CD14-positive monocyte (primary cell): ENCODE measurements at regions not wholly inside any gene's neighbourhood (a gene's known extent, or its start where the extent isn't known, plus 50 kb on each side); places are given as distances from the start of the nearest gene placed in this dataset.

ENCODE experiments used
- DNase-seq, 3 donors: peaks; one replicate each; pipeline ENCODE4 v3.0.0-alpha.2; 2011 to 2022
- H2AFZ ChIP-seq: 2 replicates; pipeline ENCODE4 v1.6.0; 2012; ENCODE audit warnings: mild to moderate bottlenecking, low read depth, low read length, inconsistent platforms; ENCODE audit not compliant: insufficient read depth, poor library complexity, severe bottlenecking
- H3K27ac ChIP-seq, 2 donors: 1 replicate in 1 of 2; 2 replicates in 1 of 2; pipeline ENCODE4 v1.5.1; 2012 to 2013; ENCODE audit warnings: low read length in 2 of 2, control low read depth in 1 of 2, inconsistent platforms in 1 of 2, low read depth in 1 of 2, mild to moderate bottlenecking in 1 of 2
- H3K27me3 ChIP-seq, 2 donors: one replicate each; pipeline versions ENCODE4 v1.6.0 to v1.6.1; 2011 to 2013; ENCODE audit warnings: low read length in 2 of 2; ENCODE audit not compliant: control insufficient read depth in 2 of 2, insufficient read depth in 2 of 2
- H3K36me3 ChIP-seq, 2 donors: replicated peaks in 1 of 2; 1 replicate in 1 of 2; 2 replicates in 1 of 2; pipeline versions ENCODE4 v1.5.1 to v1.6.1; 2012 to 2013; ENCODE audit warnings: low read length in 2 of 2, control low read depth in 1 of 2, inconsistent platforms in 1 of 2, mild to moderate bottlenecking in 1 of 2; ENCODE audit not compliant: insufficient read depth in 2 of 2, control insufficient read depth in 1 of 2
- H3K4me1 ChIP-seq, 2 donors: 1 replicate in 1 of 2; 2 replicates in 1 of 2; pipeline versions ENCODE4 v1.5.1 to v1.6.1; 2012 to 2013; ENCODE audit warnings: low read length in 2 of 2, control low read depth in 1 of 2, inconsistent platforms in 1 of 2, mild to moderate bottlenecking in 1 of 2, moderate library complexity in 1 of 2; ENCODE audit not compliant: insufficient read depth in 2 of 2, control insufficient read depth in 1 of 2
- H3K4me2 ChIP-seq: replicated peaks from 2 replicates; pipeline ENCODE3; 2012; ENCODE audit warnings: low read length, moderate library complexity, mild to moderate bottlenecking; ENCODE audit not compliant: poor library complexity, severe bottlenecking; ENCODE audit errors: extremely low read depth
- H3K4me3 ChIP-seq, 3 experiments: fragments of 200-600 bp in 1 of 3; sonication (generic) in 1 of 3; replicated peaks in 1 of 3; 1 replicate in 2 of 3; 2 replicates in 1 of 3; pipeline ENCODE4 v1.5.1; 2011 to 2013; ENCODE audit warnings: low read length in 3 of 3, mild to moderate bottlenecking in 3 of 3, control low read depth in 2 of 3, low read depth in 2 of 3, inconsistent platforms in 1 of 3, moderate library complexity in 1 of 3
- H3K79me2 ChIP-seq: 2 replicates; pipeline ENCODE4 v1.6.0; 2012; ENCODE audit warnings: mild to moderate bottlenecking, control low read depth, inconsistent platforms, low read length, moderate library complexity; ENCODE audit not compliant: insufficient read depth
- H3K9ac ChIP-seq: 2 replicates; pipeline ENCODE4 v1.6.0; 2017; ENCODE audit warnings: low read length, mild to moderate bottlenecking; ENCODE audit not compliant: insufficient read depth, poor library complexity, severe bottlenecking
- H3K9me3 ChIP-seq, 2 donors: replicated peaks in 1 of 2; 1 replicate in 1 of 2; 2 replicates in 1 of 2; pipeline versions ENCODE4 v1.5.1 to v1.6.1; 2012 to 2013; ENCODE audit warnings: low read length in 2 of 2, control low read depth in 1 of 2; ENCODE audit not compliant: control insufficient read depth in 1 of 2, insufficient read depth in 1 of 2
- H4K20me1 ChIP-seq: 2 replicates; pipeline ENCODE4 v1.6.0; 2012; ENCODE audit warnings: mild to moderate bottlenecking, low read length, control low read depth, moderate library complexity; ENCODE audit not compliant: insufficient read depth
- H3K27ac Mint-ChIP-seq, 7 donors: one replicate each; pipeline ENCODE4 v1.8.0; 2020; ENCODE audit warnings: mild to moderate bottlenecking in 7 of 7, mixed read lengths in 7 of 7, moderate library complexity in 6 of 7, inconsistent platforms in 2 of 7
- H3K27me3 Mint-ChIP-seq, 3 donors: one replicate each; pipeline ENCODE4 v1.8.0; 2021 to 2022; ENCODE audit warnings: low read depth in 3 of 3, mild to moderate bottlenecking in 3 of 3, mixed read lengths in 3 of 3, moderate library complexity in 3 of 3, inconsistent platforms in 1 of 3
- H3K36me3 Mint-ChIP-seq, 2 donors: one replicate each; pipeline ENCODE4 v1.8.0; 2020; ENCODE audit warnings: mixed read lengths in 2 of 2, inconsistent platforms in 1 of 2, mild to moderate bottlenecking in 1 of 2
- H3K4me1 Mint-ChIP-seq: one replicate; pipeline ENCODE4 v1.8.0; 2020; ENCODE audit warnings: mild to moderate bottlenecking, mixed read lengths
- H3K4me3 Mint-ChIP-seq, 2 donors: one replicate each; pipeline ENCODE4 v1.8.0; 2020; ENCODE audit warnings: mild to moderate bottlenecking in 2 of 2, mixed read lengths in 2 of 2, moderate library complexity in 1 of 2
- H3K9me3 Mint-ChIP-seq, 7 donors: one replicate each; pipeline ENCODE4 v1.8.0; 2020 to 2022; ENCODE audit warnings: mixed read lengths in 7 of 7, mild to moderate bottlenecking in 6 of 7, moderate library complexity in 6 of 7, inconsistent platforms in 2 of 7
- WGBS: methylation state at CpG from one replicate; pipeline ENCODE4 v1.1.5; 2013; ENCODE audit warnings: missing lambda C conversion rate; ENCODE audit not compliant: insufficient coverage; 5-methylcytosine and 5-hydroxymethylcytosine counted together
- intact Hi-C, 2 donors: fragments of 100-400 bp; cut with micrococcal nuclease; formaldehyde crosslinking; loops; one replicate each; pipeline versions ENCODE4 v1.15.0 to v1.15.1; 2023
- TF ChIP-seq, protein P1 (sequence below): fragments of 200-600 bp; IDR thresholded peaks from one replicate; pipeline ENCODE4 v1.8.0; 2022; ENCODE audit warnings: antibody characterized with exemption, mild to moderate bottlenecking

DNA sequence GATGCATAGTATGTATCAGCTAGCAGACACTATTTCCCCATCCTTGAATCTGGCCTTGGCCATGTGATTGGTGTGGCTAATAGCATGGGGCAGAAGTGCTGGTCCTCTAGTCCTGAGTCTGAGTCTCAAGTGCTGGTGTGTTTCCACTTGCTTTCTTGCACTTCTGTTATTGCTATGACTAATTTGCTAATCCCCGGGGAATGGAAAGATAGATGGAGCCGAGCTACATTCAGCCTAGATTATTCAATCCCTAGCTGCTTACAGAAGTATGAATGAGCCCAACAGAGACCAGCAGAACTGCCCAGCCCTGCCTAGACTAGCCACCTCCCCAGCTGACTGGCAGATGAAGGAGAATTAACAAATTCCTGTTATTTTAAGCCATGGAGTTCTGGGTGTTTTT lies 53.2 kb upstream of the SYPL1 start:
- H3K4me2 ChIP-seq = no peak overlapping the region
- WGBS = no CpG with 5 or more reads among the region's 2 CpGs
- H3K27me3 Mint-ChIP-seq = peaks cover 20 to 57% (median 34%) of the 10 kb centered on the region in 3 donors

DNA sequence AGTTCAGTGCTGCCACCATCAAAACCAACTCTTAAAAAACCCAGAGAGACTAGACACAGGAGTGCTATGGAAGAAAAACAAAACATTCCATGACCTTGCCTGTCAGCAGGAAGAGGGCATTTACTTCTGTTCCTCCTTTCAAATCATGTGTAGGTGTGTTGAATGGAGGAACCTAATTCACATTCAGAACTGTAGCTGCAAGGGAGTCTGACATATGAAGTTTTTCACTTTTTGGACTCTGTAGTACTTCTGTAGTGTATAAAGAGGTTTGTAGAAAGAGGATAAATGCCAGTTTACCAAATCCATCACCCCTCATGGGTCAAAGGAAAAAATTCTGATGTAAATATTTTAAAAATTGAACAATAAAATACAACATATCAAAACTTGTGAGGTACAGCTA lies 51.1 kb upstream of the SYPL1 start:
- no peaks in the 10 kb centered on the region for H3K36me3 ChIP-seq
- Mint-ChIP-seq H3K4me1 (peaks cover 10% of the 10 kb centered on the region), H3K27ac (no peak overlapping the region), H3K36me3 (peaks cover 3% of the 10 kb centered on the region in 2 donors), H3K9me3 (peaks cover 10 to 34% (median 29%) of the 10 kb centered on the region in 7 donors), H3K4me3 (no peak overlapping the region), H3K27me3 (peaks cover 33 to 71% (median 50%) of the 10 kb centered on the region in 3 donors)
- intact Hi-C loops = loop anchor here in 1 of 2 donors (10.0 kb wide), 1 partner anchor 62 kb away; no protein-coding TSS in a partner anchor
- no peak overlapping the region for H3K9ac ChIP-seq
- H4K20me1 ChIP-seq = no peaks in the 10 kb centered on the region
- no peak for DNase-seq
- no peak overlapping the region for H3K27ac ChIP-seq
- no peak overlapping the region for H2AFZ ChIP-seq
- no peak overlapping the region for H3K4me2 ChIP-seq
- no peaks in the 10 kb centered on the region for H3K79me2 ChIP-seq
- H3K4me3 ChIP-seq = no peak overlapping the region
- peaks cover 8 to 12% of the 10 kb centered on the region in 2 donors for H3K4me1 ChIP-seq
- H3K9me3 ChIP-seq = peaks cover 11 to 24% of the 10 kb centered on the region in 2 donors
- TF ChIP-seq, protein P1, sequence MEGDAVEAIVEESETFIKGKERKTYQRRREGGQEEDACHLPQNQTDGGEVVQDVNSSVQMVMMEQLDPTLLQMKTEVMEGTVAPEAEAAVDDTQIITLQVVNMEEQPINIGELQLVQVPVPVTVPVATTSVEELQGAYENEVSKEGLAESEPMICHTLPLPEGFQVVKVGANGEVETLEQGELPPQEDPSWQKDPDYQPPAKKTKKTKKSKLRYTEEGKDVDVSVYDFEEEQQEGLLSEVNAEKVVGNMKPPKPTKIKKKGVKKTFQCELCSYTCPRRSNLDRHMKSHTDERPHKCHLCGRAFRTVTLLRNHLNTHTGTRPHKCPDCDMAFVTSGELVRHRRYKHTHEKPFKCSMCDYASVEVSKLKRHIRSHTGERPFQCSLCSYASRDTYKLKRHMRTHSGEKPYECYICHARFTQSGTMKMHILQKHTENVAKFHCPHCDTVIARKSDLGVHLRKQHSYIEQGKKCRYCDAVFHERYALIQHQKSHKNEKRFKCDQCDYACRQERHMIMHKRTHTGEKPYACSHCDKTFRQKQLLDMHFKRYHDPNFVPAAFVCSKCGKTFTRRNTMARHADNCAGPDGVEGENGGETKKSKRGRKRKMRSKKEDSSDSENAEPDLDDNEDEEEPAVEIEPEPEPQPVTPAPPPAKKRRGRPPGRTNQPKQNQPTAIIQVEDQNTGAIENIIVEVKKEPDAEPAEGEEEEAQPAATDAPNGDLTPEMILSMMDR = no peak
- peaks cover 47 to 72% of the 10 kb centered on the region in 2 donors for H3K27me3 ChIP-seq

More for the DNA sequence above, 53.2 kb upstream of the SYPL1 start:
- H3K4me1 ChIP-seq = peaks cover 8 to 12% of the 10 kb centered on the region in 2 donors
- no peaks in the 10 kb centered on the region for H3K36me3 ChIP-seq
- H2AFZ ChIP-seq = no peak overlapping the region
- TF ChIP-seq, protein P1 = no peak
- peaks cover 28 to 51% of the 10 kb centered on the region in 2 donors for H3K27me3 ChIP-seq
- peaks cover 11 to 15% of the 10 kb centered on the region in 2 donors for H3K9me3 ChIP-seq
- no peaks in the 10 kb centered on the region for H4K20me1 ChIP-seq
- peaks cover 10% of the 10 kb centered on the region for H3K4me1 Mint-ChIP-seq
- H3K9ac ChIP-seq = no peak overlapping the region
- no peak overlapping the region for H3K27ac ChIP-seq
- no peak for DNase-seq
- no peak overlapping the region for H3K4me3 ChIP-seq
- H3K27ac Mint-ChIP-seq = no peak overlapping the region
- peaks cover 10 to 26% (median 18%) of the 10 kb centered on the region in 7 donors for H3K9me3 Mint-ChIP-seq
- intact Hi-C loops = loop anchor here in 1 of 2 donors (10.0 kb wide), 1 partner anchor 59 kb away; no protein-coding TSS in a partner anchor
- H3K36me3 Mint-ChIP-seq = peaks cover 3% of the 10 kb centered on the region in 2 donors
- H3K79me2 ChIP-seq = no peaks in the 10 kb centered on the region
- H3K4me3 Mint-ChIP-seq = no peak overlapping the region
